GM12865 (cell line): ENCODE measurements at regions not wholly inside any gene's neighbourhood (a gene's known extent, or its start where the extent isn't known, plus 50 kb on each side); places are given as distances from the start of the nearest gene placed in this dataset.

Experiments used
- DNase-seq: peaks from one replicate; pipeline ENCODE4 v3.0.0; 2010; ENCODE audit warnings: low read depth
- H3K4me3 ChIP-seq: 2 replicates; pipeline ENCODE4 v1.5.1; 2011; ENCODE audit warnings: mild to moderate bottlenecking, low read depth, low read length, control low read depth
- CTCF ChIP-seq: IDR thresholded peaks from 2 replicates; pipeline ENCODE4 v1.5.1; 2011; ENCODE audit warnings: low read length, control low read depth, low read depth, inconsistent platforms; ENCODE audit not compliant: insufficient read depth; ENCODE audit errors: missing control alignments

- no peak for TF ChIP-seq CTCF
- no peak overlapping the region for H3K4me3 ChIP-seq
- DNase-seq = no peak
These were observed 84.6 kb upstream of the PLEKHA5 start for GRCh38 chr12:19044891-19045290.

DNA sequence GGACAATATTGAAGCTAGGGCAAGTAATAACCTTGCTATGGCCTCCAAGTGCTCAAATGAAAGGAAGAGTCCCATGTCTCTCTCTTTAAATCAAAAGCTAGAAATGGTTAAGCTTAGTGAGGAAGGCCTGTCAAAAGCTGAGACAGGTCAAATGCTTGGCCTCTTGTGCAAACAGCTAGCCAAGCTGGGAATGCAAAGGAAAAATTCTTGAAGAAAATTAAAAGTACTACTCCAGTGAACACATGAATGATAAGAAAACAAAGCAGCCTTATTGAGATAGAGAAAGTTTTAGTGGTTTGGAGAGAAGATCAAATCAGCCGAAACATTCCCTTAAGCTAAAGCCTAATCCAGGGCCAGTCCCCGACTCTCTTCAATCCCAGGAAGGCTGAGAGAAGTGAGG is 84.1 kb upstream of the PLEKHA5 start:
- TF ChIP-seq CTCF = no peak
- no peak for DNase-seq
- no peak overlapping the region for H3K4me3 ChIP-seq

GRCh38 chr12:19048943-19049342 is 80.6 kb upstream of the PLEKHA5 start:
- no peak for DNase-seq
- no peak for TF ChIP-seq CTCF
- no peak overlapping the region for H3K4me3 ChIP-seq

DNA sequence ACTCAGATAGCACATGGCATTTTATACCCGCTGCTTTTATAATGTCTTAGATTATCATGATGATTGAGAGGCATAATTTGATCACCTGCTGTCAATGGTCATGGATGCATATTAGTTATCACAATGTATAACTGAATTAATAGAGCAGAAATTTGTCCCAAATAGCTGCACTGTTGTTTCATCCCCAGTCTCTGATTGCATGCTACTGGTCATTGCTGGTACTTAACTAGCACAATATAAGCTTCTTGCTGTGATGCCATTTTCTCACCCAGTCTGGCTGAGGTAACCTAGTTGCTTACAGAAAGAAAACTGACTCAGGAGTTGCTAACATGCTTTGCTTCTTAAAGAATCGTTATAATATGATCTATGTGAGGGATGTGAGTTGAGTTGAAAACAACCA is 76.8 kb upstream of the PLEKHA5 start:
- DNase-seq = no peak
- H3K4me3 ChIP-seq = no peak overlapping the region
- TF ChIP-seq CTCF = no peak

GRCh38 chr12:19053218-19053617 is 76.3 kb upstream of the PLEKHA5 start:
- no peak overlapping the region for H3K4me3 ChIP-seq
- no peak for DNase-seq
- TF ChIP-seq CTCF = no peak

- no peak for DNase-seq
- H3K4me3 ChIP-seq = no peak overlapping the region
- TF ChIP-seq CTCF = no peak
These were observed 75.5 kb upstream of the PLEKHA5 start for GRCh38 chr12:19054035-19054434.

GRCh38 chr12:19055589-19055988 is 73.9 kb upstream of the PLEKHA5 start:
- H3K4me3 ChIP-seq = no peak overlapping the region
- TF ChIP-seq CTCF = no peak
- DNase-seq = no peak
